ENCODE measurements at regions not wholly inside any gene's neighbourhood (a gene's known extent, or its start where the extent isn't known, plus 50 kb on each side); places are given as distances from the start of the nearest gene placed in this dataset.
"Not testable (repeated sequence)": the region's sequence is repeated elsewhere in the genome, so short reads cannot be mapped to it uniquely, and the experiment has no call there.

DNA sequence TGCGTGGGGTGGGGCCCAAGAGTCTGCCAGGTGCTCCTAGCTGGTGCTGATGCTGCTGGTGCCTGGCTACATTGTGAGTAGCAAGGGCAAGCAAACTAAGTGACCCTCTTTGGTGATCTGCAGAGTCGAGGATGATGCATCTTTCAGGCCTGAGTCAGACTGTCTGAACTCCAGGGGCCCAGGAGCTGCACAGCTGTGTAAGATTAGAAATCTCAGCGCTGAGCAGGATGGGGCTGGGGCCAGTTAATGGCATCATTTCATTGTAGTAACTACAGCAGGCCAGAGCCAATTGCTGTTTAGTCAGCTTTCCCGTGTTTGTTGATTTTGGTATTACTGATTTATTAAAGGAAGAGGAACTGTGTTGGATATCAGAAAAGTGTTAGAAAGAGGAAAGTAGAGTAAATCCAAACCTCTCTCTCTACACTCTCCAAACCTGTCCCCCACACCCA lies 365.2 kb downstream of the PAX1 start:
- no peak for DNase-seq (ENCODE audit: low spot score)

DNA sequence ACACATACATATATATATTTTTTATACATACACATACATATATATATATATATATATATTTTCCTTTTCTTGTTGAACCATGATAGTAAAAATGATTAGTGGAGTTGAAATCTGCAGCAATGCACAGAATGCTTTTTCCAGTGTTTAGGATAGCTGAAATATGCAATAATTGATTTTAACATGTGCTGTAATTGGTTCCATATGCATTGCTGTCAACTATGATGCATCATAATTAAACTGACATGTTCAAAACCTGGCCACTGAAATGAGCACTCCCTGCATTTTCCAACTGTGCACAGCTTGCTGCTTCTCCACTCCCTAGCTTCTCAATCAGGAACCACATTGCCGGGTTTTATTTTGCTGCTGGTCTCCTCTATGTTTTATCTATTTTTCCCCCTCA lies 358.3 kb downstream of the PAX1 start:
- no peak for DNase-seq (ENCODE audit: low spot score)

DNA sequence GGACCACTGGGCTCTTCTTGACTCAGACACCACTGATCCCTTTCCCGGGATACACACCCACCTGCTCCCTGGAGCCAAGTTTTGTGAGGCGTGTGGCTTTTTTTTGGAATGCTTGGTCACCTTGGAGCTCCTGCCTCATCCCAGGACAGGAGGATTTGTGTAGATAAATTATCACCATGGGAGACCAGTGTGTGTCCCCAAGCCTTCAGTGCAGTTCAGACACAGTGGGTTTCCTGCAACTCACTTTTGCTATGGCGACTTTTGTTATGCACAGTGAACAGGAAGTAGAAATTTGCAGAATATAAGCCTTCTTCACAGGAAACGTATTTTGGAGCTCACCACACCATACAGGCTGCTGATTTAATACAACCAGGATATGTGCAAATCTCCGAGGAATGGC lies 357.4 kb downstream of the PAX1 start:
- no peak for DNase-seq (ENCODE audit: low spot score)

DNA sequence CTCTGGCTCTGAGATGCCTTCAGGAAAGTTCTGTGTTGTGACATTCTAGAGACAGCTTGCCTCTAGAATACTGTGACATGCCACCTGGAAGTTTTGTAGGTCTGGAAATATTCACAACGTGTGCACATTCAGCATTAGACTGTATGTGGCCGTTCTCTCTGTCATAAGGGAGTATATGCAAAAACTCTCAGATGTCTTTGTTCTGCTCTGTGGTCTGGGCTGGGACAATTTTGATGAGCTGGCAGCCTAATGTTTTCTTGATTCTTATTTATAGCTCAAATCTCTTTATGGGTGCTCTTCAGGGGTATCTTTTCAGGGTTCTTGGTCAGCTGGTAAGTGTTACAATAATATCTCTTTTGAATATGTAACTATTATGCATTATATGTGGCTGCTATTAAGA lies 355.1 kb downstream of the PAX1 start:
- no peak for DNase-seq (ENCODE audit: low spot score)

DNA sequence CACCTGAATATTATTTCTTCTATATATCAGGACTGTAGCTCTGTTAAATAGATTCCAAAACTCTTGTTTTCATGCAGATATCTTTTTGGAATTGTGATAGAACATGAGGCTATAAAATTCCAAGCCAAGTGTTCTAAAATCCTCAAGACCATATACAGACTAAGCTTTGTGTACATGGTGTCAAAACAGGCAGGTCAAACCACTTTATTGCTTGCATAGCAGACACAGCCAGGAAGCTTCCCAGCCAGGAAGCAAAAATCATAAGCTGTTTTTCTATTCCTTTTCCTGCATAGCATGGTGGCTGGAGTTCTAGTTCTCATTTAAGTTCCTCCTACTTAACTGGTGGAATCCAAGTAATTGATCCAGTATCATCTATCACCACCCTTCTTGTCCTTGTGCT lies 353.3 kb downstream of the PAX1 start:
- no peak for DNase-seq (ENCODE audit: low spot score)

DNA sequence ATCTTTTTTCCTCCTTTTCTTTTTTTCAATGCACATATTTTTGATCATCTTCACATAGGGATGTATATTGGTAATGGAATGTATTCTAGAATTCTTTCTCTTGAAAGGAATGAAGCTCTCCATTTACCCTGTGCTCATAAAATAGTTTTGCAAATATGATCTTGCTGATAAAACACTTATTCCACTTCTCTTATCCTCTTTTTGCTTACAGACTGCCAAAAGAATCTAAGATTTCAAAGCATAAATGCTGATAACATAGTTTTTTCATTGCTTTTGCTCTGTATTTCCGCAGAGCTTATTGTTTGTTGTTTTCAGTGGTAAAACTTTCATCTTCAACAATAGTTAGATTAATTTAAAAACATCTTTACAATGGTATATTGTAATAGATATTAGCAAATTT lies 350.5 kb downstream of the PAX1 start:
- DNase-seq (ENCODE audit: low spot score): no peak

DNA sequence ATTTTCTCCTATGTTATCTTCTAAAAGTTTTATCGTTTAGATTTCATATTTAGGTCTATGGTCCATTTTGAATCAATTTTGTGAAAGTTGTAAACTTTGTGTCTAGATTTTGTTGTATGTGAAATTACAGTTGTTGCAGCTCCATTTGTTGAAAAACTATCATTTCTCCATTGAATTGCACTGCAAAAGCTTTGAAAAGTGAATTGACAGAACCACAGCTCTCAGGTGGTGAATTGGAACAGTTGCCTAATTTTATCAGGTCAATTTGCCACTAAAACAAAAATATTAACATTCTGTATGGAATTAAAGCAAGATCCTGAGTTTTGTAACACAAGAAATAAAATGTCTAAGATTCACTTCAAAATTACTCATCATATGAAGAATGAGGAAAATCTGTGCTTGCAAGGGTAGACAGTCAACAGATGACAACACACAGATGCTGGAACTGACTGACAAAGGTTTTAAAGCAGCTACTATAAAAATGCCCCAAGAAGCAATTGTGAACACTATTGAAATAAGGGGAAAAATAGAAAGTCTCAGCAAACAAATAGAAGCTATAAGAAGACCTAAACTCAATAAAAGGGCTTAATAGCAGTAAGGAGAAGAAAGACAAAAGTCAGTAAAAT lies 346.7 kb downstream of the PAX1 start:
- no peak for DNase-seq (ENCODE audit: low spot score)

DNA sequence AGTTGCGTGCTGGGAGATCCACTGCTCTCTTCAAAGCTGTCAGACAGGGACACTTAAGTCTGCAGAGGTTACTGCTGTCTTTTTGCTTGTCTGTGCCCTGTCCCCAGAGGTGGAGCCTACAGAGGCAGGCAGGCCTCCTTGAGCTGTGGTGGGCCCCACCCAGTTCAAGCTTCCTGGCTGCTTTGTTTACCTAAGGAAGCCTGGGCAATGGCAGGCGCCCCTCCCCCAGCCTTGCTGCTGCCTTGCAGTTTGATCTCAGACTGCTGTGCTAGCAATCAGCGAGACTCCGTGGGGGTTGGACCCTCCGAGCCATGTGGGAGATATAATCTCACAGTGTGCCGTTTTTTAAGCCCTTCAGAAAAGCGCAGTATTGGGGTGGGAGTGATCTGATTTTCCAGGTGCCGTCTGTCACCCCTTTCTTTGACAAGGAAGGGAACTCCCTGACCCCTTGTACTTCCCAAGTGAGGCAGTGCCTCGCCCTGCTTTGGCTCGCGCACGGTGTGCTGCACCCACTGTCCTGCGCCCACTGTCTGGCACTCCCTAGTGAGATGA lies 340.6 kb downstream of the PAX1 start:
- not testable (repeated sequence) for DNase-seq (ENCODE audit: low spot score)

DNA sequence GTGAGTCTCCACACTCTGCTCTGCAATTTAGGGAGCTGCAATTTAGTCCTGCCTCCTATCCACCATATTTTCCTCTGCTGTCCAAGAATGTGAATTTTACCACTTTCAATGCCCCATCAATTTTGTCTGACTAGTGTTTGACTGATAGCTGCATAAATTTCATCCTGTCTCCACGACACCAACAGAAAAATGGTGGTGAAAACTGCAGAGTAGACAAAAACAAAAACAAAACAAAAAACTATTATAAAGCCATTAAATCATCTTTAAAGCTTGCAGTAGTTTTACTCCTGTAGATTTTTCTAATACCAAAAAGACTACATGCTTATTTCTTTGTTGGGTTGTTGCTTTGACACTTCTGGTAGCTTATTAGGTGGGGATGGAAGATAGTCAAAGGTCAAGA lies 322.0 kb downstream of the PAX1 start:
- DNase-seq (ENCODE audit: low spot score): no peak

DNA sequence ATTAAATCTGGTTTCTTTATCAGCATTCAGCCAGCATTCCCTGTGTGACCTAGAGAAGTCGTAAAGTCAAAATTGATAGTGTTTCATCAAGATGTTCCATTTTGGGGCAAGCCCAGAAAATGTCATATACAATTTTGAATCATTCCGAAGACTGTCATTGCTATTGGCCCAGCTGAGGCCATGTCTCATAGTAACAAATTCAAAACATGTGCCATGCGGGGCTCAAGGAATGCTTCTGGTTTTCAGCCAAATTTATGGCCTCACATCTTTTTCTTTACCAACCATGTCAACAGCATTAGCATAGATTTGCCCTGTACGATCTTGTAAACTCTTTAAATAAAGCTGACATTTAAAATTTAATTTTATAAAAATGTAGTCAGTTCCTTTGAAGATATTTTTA lies 314.7 kb downstream of the PAX1 start:
- DNase-seq (ENCODE audit: low spot score): no peak

DNA sequence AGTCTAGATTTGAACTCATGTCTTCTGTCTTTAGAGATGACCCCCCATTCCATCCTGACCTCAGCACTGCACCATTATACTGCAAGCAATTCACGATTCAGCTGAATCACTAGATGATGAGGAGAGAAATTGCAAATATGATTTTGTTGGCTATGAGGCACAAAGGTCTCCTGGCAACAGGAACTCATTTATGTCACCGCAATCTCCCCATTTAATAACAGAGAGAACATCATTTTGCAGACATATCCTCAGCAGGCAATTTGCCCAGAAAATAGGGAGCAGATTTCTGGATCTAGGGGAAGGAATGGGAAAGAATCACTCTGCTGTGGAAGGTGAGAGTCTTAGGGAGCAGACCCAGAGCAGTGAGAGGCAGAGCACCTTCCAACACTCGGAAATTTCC lies 303.0 kb downstream of the PAX1 start:
- DNase-seq (ENCODE audit: low spot score): no peak

DNA sequence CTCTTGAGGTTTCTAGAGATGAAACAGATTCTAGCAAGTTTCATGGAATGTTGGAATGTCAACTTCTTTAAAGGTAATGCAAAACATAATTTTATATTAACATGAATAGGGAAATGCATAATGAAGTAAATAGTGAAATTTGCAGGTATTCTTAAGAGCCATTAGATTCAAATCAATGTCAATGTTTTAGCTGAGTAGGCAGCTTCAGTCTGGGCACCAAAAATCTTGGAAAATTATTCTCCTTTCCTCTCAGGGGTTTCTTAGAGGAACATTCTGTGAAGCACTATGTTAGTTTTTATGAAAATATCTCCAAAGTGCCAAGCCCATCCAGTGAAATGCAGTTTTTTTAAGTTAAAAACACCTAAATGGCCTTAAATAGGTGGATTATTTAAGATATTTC lies 300.8 kb downstream of the PAX1 start:
- no peak for DNase-seq (ENCODE audit: low spot score)

DNA sequence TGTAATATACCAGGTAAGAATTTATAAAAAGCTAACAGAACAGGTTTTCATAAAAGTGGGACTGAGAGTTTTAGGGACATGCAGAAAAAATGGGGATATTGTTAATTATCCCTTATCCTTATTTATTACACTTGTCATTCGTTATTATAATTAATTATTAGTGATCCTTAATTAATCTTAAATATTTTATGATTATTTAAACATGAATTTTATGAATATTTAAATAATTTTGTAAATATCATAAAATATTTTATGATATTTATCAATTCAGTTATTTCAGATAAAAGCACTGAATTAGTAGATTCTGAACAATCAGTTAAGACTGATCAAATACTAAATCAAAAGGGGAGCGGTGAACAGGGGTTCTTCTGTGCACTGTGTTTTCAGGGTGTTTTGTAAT lies 300.1 kb downstream of the PAX1 start:
- DNase-seq (ENCODE audit: low spot score): no peak

DNA sequence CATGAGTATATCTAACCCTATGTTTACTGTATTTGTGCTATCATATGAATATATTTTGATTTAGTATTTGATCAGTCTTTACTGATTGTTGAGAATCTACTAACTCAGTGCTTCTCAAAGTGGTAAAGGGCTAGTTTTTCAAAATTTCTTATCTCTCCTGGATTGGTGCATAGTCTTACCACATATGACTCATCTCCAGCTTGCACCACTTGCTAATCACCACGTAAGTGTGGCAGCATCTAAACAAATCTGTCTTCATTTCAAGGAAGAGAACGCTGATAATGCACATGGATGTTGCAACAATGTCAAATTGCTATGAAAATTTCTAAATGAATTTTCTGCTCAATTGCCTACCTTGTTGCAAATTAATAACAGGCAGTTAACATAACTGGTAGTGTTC lies 299.5 kb downstream of the PAX1 start:
- DNase-seq (ENCODE audit: low spot score): no peak

DNA sequence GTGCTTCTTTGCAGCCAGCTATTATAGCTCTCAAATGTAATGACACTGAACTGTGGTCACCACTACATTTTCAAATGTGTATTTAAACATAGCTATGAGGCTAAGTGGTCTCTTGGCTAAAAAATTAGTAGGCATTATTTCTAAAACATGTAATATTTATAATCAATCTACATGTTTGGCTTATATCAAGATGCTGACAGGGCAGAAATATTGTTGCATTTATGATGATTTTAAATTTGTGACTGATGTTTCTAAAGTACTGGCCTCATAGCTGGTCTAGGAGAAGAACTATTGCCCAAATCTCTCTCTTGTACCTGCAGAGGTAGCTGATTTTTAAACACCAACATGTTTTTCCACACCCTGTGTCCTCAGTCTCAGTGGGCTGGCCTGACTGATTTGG lies 298.2 kb downstream of the PAX1 start:
- no peak for DNase-seq (ENCODE audit: low spot score)

DNA sequence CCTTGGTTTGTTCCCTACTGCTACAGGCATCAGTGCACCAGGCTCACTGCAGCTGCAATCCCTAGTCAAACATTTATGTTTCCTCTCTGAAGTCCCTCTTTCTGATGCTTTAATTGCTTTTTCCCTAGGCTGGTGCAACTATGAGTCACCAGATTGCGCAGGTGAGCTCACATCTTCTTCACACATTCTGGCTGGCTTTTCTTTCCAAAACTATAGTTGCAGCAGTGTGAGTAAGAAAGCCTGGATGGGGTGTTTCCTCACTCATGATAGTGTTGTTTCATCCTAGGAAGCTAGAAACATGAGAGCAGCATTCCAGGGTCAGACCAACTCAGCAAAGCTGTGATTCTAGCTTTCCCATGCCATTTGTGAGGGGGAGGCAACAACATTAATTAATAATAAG lies 296.4 kb downstream of the PAX1 start:
- DNase-seq (ENCODE audit: low spot score): no peak

DNA sequence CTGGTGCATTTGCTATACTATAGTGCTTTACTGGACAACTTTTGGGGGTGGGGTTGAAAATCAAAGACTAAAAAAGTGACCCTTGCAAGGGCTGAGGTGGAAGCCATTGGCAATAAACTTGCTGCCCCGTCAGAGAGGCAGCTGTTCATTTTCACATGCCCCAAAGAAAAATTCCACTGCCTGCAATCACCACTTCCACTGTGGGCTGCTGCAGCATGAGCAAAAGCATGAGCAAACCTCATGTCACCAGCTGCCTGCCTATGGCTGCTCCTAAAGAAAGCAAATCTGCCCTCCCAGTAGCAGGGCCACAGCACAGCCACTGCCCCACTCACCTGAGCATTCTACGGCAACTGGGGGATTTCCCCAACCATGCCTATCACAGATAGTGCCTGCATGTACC lies 290.0 kb downstream of the PAX1 start:
- DNase-seq (ENCODE audit: low spot score): no peak

DNA sequence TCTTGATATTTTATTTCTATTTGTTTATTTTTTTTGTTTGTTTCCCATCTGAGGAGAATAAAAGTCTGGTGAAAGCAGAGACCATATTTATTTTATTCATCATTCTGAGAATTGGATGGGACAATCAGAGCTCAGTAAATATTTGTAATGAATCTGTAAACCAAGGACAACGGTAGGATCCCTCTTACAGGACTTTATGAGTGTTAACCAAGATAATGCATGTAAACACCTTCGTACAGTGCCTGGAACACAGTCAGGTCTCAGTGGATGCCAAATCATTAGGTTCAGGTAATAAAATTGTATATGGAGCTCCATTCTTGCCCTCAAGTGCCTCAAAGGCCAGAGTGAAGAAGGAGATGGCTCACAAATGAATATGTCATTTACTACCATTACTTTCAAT lies 288.7 kb downstream of the PAX1 start:
- DNase-seq (ENCODE audit: low spot score): no peak

DNA sequence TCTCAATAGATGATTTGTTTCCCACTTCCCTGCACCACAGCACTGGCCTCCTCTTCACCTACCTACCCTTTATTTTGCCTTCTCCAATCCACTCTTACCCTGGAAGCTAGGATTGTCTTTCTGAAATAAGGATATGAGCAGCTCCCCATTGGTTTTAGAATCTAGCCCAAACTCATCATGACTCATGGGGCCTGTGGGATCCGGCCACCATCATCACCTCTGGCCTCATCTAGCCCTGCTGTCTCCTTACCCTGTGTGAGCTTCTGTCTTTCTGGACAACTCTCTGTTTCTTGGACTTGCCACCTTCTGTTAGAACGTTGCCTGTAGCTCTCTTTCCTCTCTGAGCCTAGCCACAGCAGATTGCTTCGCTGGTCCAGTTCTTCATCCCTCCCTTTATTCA lies 277.1 kb downstream of the PAX1 start:
- no peak for DNase-seq (ENCODE audit: low spot score)

DNA sequence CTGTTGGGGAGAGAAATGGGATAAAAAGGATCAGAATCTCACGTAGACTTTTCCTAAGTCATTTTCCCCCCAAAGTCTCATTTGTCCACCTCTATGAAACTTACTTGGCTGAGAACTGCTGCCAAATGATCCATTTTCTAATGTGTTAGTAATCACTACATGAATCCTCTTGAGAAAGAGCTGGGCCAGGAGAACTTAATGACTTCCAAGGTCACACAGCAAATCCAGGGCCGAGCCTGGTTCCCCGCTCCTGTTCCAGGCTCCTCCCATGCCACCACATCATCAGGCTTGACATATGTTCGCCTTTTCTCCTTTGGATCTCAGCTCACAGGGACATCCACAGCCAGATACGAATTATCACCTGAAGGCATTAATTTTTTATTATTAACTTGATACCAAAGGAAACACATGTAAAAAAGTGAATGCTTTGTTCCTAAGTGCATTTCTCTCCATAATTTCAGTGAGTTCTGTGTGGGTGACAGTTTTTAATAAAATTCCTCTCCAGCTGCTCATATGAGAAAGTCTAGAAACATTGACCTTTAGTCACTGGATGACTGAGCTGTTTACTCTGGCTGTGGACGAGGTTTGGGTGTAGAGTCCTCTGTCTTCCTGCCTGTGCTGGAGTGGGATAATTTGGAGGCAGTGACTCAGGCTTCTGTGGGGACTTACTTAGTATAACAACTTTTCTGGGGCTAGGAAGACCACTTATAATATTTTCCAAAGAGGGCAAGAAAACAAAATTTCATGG lies 276.3 kb downstream of the PAX1 start:
- no peak for DNase-seq (ENCODE audit: low spot score)

DNA sequence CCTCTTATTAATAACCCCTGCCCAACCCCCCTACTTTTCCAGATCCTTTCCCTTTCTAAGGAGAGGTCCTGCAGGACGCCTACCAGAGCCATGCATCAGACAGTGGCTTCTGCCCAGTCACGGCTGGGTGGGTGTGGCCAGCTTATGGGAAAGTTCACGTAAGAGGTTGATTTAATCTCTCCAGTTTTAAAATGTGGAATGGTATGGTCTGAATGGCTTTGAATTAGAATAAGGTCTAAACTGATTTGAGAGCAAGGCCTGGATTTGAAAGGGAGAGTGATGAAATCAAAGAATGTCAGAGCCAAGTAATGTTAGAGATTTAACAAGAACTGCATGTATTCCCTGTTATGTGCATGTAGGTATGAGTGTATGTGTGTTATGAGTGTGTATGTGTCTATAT lies 275.7 kb downstream of the PAX1 start:
- DNase-seq (ENCODE audit: low spot score): no peak

DNA sequence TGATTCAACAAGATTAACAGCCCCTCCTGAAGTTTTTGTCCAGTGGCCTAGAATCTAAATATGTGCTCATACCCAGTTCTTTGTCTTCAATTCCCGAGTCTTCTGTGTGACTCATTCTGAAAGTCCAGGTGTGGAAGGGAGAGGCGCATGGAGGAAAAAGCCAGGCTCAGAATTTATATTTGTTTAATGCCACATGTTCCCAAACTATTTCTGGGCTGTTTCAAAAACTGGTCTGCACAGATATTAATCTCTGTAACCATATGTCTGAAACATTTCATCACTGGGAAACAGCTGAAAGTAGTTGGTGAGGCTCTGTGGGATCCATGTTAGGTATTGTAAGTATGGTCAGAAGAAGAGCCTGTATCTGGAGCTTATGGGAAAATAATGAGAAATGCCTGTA lies 266.0 kb downstream of the PAX1 start:
- DNase-seq (ENCODE audit: low spot score): no peak

DNA sequence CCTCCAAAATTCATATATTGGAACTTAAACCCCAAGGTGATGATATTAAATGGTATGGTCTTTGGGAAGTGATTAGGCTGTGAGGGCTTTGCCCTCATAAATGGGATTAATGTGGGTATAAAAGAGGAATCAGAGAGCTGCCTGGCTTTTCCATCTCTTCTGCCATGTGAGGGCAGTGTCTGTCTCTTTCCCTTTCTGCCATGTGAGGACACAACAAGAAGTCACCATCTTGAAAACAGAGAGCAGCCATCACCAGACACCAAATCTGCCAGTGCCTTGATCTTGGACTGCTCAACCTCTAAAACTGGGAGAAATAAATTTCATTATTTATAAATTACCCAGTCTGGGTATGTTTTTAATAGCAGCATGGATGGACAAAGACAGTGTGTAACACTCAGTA lies 263.0 kb downstream of the PAX1 start:
- no peak for DNase-seq (ENCODE audit: low spot score)

DNA sequence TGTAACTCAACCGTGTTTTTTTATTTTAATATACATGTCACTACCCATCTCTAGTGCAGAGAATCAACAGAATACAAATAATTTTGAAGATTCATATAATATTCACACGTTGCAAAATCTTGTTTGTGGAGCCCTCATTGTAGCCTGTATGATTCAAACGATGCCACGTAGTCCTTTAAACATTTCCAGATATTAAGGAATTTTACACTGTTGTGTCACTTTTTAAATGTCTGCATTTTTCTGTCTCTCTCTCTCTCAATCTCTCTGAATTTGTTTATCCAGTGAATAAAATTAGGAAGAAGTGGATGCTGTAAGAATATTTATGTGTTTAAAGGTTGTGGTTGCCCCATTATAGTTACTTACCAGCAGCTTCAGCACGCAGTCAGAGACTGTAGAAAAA lies 262.0 kb downstream of the PAX1 start:
- DNase-seq (ENCODE audit: low spot score): no peak
